Sigmoid colon (tissue), 6 donors: ENCODE measurements at regions not wholly inside any gene's neighbourhood (a gene's known extent, or its start where the extent isn't known, plus 50 kb on each side); places are given as distances from the start of the nearest gene placed in this dataset.

ENCODE experiments used
- DNase-seq: peaks from one replicate; pipeline ENCODE4 v3.0.0-alpha.2; 2019
- H3K27ac ChIP-seq, 4 donors: fragments of 200-600 bp; sonication (generic); one replicate each; pipeline ENCODE4 v1.5.1; 2016 to 2019; ENCODE audit warnings: mild to moderate bottlenecking in 1 of 4
- H3K27me3 ChIP-seq, 3 donors: fragments of 200-600 bp; sonication (generic); one replicate each; pipeline ENCODE4 v1.5.1; 2019; ENCODE audit warnings: mild to moderate bottlenecking in 1 of 3
- H3K36me3 ChIP-seq, 4 donors: fragments of 200-600 bp; sonication (generic); one replicate each; pipeline ENCODE4 v1.5.1; 2016 to 2019
- H3K4me1 ChIP-seq, 4 donors: fragments of 200-600 bp; sonication (generic); one replicate each; pipeline ENCODE4 v1.5.1; 2017 to 2019
- H3K4me3 ChIP-seq, 4 donors: fragments of 200-600 bp; sonication (generic); one replicate each; pipeline ENCODE4 v1.5.1; 2017 to 2019; ENCODE audit warnings: mild to moderate bottlenecking in 2 of 4, moderate library complexity in 1 of 4
- H3K9me3 ChIP-seq, 4 donors: fragments of 200-600 bp in 3 of 4; sonication (generic) in 3 of 4; one replicate each; pipeline versions ENCODE4 v1.5.1 to v1.6.1; 2013 to 2019
- EP300 ChIP-seq, 4 donors: sonication (generic); formaldehyde crosslinking; IDR thresholded peaks; one replicate each; pipeline ENCODE4 v1.6.1; 2017; ENCODE audit warnings: antibody characterized with exemption in 4 of 4
- POLR2A ChIP-seq, 2 donors: fragments of 450-650 bp; IDR thresholded peaks; one replicate each; pipeline ENCODE4 v1.6.1; 2016; ENCODE audit warnings: antibody characterized with exemption in 2 of 2, mild to moderate bottlenecking in 2 of 2, moderate library complexity in 2 of 2
- POLR2AphosphoS5 ChIP-seq, 4 donors: sonication (generic); formaldehyde crosslinking; IDR thresholded peaks; one replicate each; pipeline ENCODE4 v1.6.1; 2017; ENCODE audit warnings: antibody characterized with exemption in 4 of 4
- WGBS, 2 donors: extraction: QIAGEN DNeasy Blood & Tissue Kit; methylation state at CpG; one replicate each; pipeline ENCODE4 v1.1.7; 2013; 5-methylcytosine and 5-hydroxymethylcytosine counted together
- intact Hi-C: fragments of 100-400 bp; cut with DNase I; formaldehyde crosslinking; loops from one replicate; pipeline ENCODE4 v1.15.1; 2023
- TF ChIP-seq, protein P1 (sequence below), 4 experiments: fragments of 450-650 bp in 3 of 4; fragments of 200-600 bp in 1 of 4; IDR thresholded peaks; one replicate each; pipeline ENCODE4 v1.5.1; 2016 to 2019; ENCODE audit warnings: antibody characterized with exemption in 4 of 4, mild to moderate bottlenecking in 3 of 4, moderate library complexity in 2 of 4
- donor health status: healthy with polysubstance abuse.
- donor health status: healthy.

DNA sequence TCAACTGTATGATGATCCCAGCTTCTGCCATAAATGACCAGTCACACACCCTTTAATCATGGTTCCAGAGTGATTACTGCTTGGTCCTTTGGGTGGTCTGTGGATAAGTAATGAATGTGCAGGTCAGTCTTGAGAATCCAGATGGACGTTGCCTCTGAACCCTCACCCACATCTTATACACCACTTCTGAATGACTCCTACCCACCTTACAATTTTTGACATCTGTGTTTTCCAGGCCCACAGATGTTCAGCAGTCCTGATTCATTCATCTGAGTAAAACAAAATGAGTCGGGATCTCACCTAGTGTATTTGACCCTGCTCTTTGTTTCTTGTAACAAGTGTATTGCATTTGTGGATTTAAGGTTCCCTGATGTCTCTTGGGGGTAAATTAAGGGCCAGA lies 194.1 kb upstream of the CCDC68 start:
- Histone ChIP-seq H3K27me3 (no peaks in the 10 kb centered on the region), H3K4me1 (peaks cover 0 to 8% (median 0%) of the 10 kb centered on the region in 4 donors), H3K36me3 (no peaks in the 10 kb centered on the region), H3K4me3 (no peak overlapping the region), H3K27ac (no peak overlapping the region), H3K9me3 (no peaks in the 10 kb centered on the region)
- 85 to 94% methylated on average over 2 of the region's 2 CpGs for WGBS, 2 donors
- intact Hi-C loops = no loop called here
- no peak for DNase-seq
- no peak for TF ChIP-seq POLR2AphosphoS5 (IDR thresholded peaks at IDR 0.05)
- no peak for TF ChIP-seq EP300 (IDR thresholded peaks at IDR 0.05)
- no peak for TF ChIP-seq POLR2A (IDR thresholded peaks at IDR 0.05)
- TF ChIP-seq, protein P1, sequence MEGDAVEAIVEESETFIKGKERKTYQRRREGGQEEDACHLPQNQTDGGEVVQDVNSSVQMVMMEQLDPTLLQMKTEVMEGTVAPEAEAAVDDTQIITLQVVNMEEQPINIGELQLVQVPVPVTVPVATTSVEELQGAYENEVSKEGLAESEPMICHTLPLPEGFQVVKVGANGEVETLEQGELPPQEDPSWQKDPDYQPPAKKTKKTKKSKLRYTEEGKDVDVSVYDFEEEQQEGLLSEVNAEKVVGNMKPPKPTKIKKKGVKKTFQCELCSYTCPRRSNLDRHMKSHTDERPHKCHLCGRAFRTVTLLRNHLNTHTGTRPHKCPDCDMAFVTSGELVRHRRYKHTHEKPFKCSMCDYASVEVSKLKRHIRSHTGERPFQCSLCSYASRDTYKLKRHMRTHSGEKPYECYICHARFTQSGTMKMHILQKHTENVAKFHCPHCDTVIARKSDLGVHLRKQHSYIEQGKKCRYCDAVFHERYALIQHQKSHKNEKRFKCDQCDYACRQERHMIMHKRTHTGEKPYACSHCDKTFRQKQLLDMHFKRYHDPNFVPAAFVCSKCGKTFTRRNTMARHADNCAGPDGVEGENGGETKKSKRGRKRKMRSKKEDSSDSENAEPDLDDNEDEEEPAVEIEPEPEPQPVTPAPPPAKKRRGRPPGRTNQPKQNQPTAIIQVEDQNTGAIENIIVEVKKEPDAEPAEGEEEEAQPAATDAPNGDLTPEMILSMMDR (IDR thresholded peaks at IDR 0.05) = no peak

DNA sequence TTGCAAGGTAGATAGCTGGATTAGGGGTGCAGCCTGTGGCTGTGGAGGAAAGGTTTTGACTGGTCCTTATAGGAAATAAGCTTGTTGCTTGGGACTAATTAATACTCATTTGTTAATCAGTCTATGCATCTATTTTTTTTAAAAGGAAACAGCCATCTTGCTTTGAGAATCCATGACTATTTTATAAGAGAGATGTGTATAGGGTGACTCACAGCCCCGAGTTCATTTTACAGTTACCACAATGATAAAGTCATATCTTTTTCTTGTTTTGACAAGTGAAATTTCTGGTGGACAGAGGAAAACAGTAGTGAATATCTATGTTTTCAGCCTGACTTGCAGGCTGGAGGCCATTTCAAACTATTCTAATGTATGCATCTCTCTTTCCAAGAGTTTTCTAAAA lies 193.5 kb upstream of the CCDC68 start:
- no peaks in the 10 kb centered on the region for H3K27me3 ChIP-seq
- H3K27ac ChIP-seq = no peak overlapping the region
- DNase-seq = no peak
- intact Hi-C loops = no loop called here
- H3K4me1 ChIP-seq = peaks cover 0 to 8% (median 0%) of the 10 kb centered on the region in 4 donors
- no peaks in the 10 kb centered on the region for H3K9me3 ChIP-seq
- no peak overlapping the region for H3K4me3 ChIP-seq
- 76 to 86% methylated on average over 1 of the region's 1 CpG for WGBS, 2 donors
- TF ChIP-seq POLR2A (IDR thresholded peaks at IDR 0.05) (no peak), POLR2AphosphoS5 (IDR thresholded peaks at IDR 0.05) (no peak), EP300 (IDR thresholded peaks at IDR 0.05) (no peak)
- TF ChIP-seq, protein P1 (IDR thresholded peaks at IDR 0.05) = no peak
- H3K36me3 ChIP-seq = no peaks in the 10 kb centered on the region

DNA sequence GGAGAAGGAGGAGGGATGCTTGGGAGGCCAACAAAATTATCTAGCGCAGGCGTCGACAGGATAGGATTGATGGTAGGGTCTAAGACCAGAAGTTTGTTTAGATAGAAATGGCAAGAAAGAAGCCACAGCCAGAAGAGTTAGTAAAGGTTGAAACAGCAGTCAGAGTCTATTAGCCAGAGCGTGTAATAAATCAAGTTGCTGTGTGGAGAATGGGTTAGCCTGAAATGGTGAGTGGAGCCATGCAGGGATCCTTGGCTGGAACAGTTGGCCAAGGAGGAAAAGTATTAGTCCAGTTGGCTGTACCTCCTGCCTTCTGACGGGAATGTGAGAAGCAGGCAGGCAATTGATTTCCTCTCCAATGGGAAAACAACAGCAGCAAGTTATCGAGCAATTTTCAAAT lies 190.7 kb upstream of the CCDC68 start:
- TF ChIP-seq, protein P1 (IDR thresholded peaks at IDR 0.05) = no peak
- TF ChIP-seq POLR2AphosphoS5 (IDR thresholded peaks at IDR 0.05) (peak in 1 of 4 donors; percentile 14), EP300 (IDR thresholded peaks at IDR 0.05) (no peak), POLR2A (IDR thresholded peaks at IDR 0.05) (no peak)
- intact Hi-C loops = no loop called here
- Histone ChIP-seq H3K4me3 (no peak overlapping the region), H3K36me3 (no peaks in the 10 kb centered on the region), H3K27ac (no peak overlapping the region), H3K9me3 (no peaks in the 10 kb centered on the region), H3K27me3 (no peaks in the 10 kb centered on the region), H3K4me1 (peaks cover 0 to 8% (median 0%) of the 10 kb centered on the region in 4 donors)
- peak; percentile 67 for DNase-seq
- 81 to 93% methylated on average over 6 of the region's 6 CpGs for WGBS, 2 donors

DNA sequence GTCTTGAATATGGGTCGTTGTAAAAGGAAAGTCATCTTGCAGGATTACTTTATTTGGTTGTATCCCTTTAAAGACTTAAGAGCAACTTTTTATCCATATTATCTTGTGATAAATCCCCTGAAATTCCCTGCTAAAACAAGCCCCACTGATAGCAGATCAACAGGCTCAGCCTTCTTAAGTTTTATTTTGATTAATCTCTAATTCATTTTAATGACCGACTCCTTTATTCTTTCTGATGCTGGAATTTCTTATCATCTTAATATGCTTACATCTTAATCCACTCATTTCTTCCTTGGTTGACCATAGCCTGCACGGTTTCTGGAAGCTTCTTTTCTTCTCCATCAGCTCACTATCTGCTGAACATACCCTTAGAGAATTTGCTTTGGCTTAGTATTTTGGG lies 188.5 kb upstream of the CCDC68 start:
- WGBS, 2 donors = 61 to 84% methylated on average over 3 of the region's 3 CpGs

More for the DNA sequence above, 188.5 kb upstream of the CCDC68 start:
- Histone ChIP-seq H3K9me3 (no peaks in the 10 kb centered on the region), H3K36me3 (no peaks in the 10 kb centered on the region), H3K4me3 (no peak overlapping the region), H3K27ac (no peak overlapping the region), H3K4me1 (peaks cover 0 to 8% (median 0%) of the 10 kb centered on the region in 4 donors), H3K27me3 (no peaks in the 10 kb centered on the region)
- intact Hi-C loops = no loop called here
- TF ChIP-seq, protein P1 (IDR thresholded peaks at IDR 0.05) = no peak
- no peak for TF ChIP-seq POLR2A (IDR thresholded peaks at IDR 0.05)
- TF ChIP-seq EP300 (IDR thresholded peaks at IDR 0.05) = no peak
- no peak for TF ChIP-seq POLR2AphosphoS5 (IDR thresholded peaks at IDR 0.05)
- no peak for DNase-seq
